ENCODE measurements at regions not wholly inside any gene's neighbourhood (a gene's known extent, or its start where the extent isn't known, plus 50 kb on each side); places are given as distances from the start of the nearest gene placed in this dataset.
"Not testable (repeated sequence)": the region's sequence is repeated elsewhere in the genome, so short reads cannot be mapped to it uniquely, and the experiment has no call there.

DNA sequence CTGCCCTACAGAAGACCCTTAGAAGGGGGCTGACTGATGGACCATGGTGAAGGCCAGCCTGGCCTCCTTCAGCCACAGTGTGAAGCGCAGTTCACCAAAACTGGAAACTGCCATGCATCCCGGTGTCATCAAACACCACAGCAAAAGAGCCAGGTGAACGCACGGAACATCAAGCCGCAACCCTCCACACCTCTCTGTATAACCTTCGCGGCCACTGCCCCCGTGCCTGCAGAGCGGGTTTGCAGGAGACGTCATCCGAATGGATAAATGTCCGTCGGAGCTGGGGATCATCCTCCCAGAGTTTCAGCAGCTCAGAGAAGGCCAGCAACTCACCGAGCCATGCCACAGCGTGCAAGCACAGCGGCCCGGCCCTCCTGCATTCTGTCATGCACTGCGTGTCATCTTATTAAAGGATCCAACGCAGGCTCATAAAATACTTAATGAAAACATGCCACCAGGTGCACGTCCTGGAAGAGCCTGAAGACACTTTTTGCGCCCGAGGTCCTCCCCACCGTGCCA is 309.9 kb downstream of the BRD1 start:
- no peak for DNase-seq (ENCODE audit: extremely low read depth in 1 of 2, low read depth in 1 of 2)

DNA sequence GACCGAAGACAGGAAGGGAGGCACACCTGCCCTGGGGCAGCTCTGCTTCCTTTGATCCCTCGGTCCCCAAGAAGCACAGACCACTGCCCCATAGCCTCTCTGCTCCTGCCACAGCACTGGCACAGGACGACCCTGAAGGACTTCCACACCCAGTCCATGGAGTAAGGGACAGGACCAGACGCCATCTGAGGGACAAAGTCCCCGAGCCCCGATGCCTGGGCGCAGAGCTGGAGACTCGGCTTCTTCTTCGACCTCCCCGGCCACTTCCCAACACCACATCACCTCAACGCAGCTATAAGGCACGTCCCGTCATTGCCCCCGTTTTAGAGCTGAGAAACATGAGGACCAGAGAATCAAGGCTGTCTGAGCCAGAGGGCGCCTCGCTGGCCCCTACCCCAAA is 310.5 kb downstream of the BRD1 start:
- DNase-seq (ENCODE audit: extremely low read depth in 1 of 2, low read depth in 1 of 2): no peak

DNA sequence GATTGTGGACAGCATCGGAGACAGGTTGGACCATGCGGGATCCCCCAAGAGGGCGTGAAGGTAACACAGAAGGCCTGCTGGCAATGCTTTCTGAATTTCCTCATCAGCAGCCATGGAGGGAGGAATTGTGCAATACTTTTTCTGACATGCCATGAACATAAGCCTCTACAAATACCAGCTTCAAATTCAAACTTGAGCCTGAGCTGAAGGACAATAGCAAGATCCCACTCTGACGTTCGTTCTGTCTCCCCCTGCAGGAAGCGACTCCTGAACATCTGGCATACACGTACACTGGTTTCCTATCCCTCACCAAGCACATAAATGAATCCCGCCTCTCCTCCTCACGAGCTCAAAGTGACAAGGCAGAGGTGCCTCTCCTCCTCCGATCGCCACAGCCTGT is 312.2 kb downstream of the BRD1 start:
- no peak for DNase-seq (ENCODE audit: extremely low read depth in 1 of 2, low read depth in 1 of 2)

GRCh38 chr22:49514641-49515040 is 313.0 kb downstream of the BRD1 start:
- no peak for DNase-seq (ENCODE audit: extremely low read depth in 1 of 2, low read depth in 1 of 2)

GRCh38 chr22:49514211-49514610 is 313.5 kb downstream of the BRD1 start:
- no peak for DNase-seq (ENCODE audit: extremely low read depth in 1 of 2, low read depth in 1 of 2)

GRCh38 chr22:49513358-49513851 is 314.3 kb downstream of the BRD1 start:
- no peak for DNase-seq (ENCODE audit: extremely low read depth in 1 of 2, low read depth in 1 of 2)

DNA sequence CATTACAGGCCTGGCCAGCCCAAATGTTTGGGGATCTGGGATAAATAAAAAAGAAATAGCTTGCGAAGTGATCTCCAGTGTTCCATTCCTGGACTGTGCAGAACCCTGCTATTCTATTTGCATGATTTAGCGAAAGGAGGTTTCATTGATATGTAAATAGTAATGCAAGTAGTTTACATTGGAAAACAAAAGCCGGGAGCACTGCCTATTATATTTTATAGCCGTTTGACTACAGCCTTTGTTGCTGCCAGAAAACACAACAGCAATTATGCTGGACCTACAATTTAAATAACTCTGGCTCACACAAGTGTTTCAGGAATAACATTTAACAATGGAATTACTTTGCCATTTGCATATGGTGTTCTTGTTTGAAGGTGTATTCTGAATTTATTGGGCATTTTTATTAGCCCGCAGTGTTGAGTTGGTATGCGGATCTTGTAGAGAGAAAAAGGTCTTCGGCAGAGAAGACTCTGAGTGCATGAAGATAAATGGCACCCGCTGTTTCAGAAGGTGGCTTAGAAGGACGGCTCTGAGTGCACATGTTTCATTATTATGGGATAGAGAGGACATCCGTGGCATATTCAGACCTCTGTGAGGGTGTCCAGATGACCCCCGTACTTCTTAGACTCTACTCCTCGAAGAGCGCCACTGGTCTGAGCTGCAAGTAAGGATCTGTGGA is 315.0 kb downstream of the BRD1 start:
- no peak for DNase-seq (ENCODE audit: extremely low read depth in 1 of 2, low read depth in 1 of 2)

- not testable (repeated sequence) for DNase-seq (ENCODE audit: extremely low read depth in 1 of 2, low read depth in 1 of 2)
These were observed 316.1 kb downstream of the BRD1 start for GRCh38 chr22:49511393-49512189.

DNA sequence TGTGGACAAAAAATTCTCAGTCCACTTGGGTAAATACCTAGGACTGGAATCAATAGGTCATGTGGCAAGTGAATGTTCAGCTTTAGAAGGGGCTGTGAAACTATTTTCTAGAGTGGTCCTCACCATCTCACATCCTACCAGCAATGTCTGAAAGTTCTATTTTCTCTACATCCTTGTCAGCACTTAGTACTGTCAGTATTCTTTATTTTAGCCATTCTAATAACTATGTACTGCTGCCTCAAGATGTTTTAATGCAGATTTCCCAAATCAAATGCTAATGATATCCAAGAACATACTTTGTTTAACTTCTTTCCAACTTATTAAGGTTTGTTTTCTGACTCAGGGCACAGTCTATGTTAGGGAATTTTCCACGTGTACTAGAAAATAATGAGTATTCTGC is 317.0 kb downstream of the BRD1 start:
- no peak for DNase-seq (ENCODE audit: extremely low read depth in 1 of 2, low read depth in 1 of 2)

- DNase-seq (ENCODE audit: extremely low read depth in 1 of 2, low read depth in 1 of 2): no peak
These were observed 318.7 kb downstream of the BRD1 start for GRCh38 chr22:49509016-49509415.

DNA sequence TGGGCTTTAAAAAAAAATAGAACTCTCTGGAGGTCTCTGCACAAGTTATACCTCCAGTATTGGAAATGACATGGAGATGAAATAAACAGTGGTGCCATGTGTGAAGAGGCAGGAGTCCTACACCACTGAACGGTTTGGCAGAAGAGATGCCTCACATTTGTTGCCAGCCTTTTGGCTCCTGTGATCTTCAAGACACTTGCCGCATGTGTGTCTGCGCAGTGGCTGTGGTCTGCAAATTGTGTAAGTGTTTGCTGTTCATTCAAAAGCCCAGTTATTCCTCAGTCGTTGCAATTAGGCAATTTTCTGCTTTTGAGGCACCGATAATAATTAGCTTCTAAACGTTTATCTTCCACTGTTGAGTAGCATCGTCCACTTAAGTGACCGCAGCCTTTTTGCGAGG is 319.1 kb downstream of the BRD1 start:
- DNase-seq (ENCODE audit: extremely low read depth in 1 of 2, low read depth in 1 of 2): no peak

- no peak for DNase-seq (ENCODE audit: extremely low read depth in 1 of 2, low read depth in 1 of 2)
These were observed 319.9 kb downstream of the BRD1 start for GRCh38 chr22:49507607-49508292.

GRCh38 chr22:49506010-49506400 is 321.7 kb downstream of the BRD1 start:
- no peak for DNase-seq (ENCODE audit: extremely low read depth in 1 of 2, low read depth in 1 of 2)

- DNase-seq (ENCODE audit: extremely low read depth in 1 of 2, low read depth in 1 of 2): no peak
These were observed 322.2 kb downstream of the BRD1 start for GRCh38 chr22:49505337-49506009.

- no peak for DNase-seq (ENCODE audit: extremely low read depth in 1 of 2, low read depth in 1 of 2)
These were observed 323.7 kb downstream of the BRD1 start for GRCh38 chr22:49503896-49504521.

- DNase-seq (ENCODE audit: extremely low read depth in 1 of 2, low read depth in 1 of 2): no peak
These were observed 324.4 kb downstream of the BRD1 start for GRCh38 chr22:49503321-49503720.

GRCh38 chr22:49502126-49502826 is 325.4 kb downstream of the BRD1 start:
- DNase-seq (ENCODE audit: extremely low read depth in 1 of 2, low read depth in 1 of 2): no peak

- no peak for DNase-seq (ENCODE audit: extremely low read depth in 1 of 2, low read depth in 1 of 2)
These were observed 326.7 kb downstream of the BRD1 start for GRCh38 chr22:49500942-49501395.

- DNase-seq (ENCODE audit: extremely low read depth in 1 of 2, low read depth in 1 of 2): no peak
These were observed 327.6 kb downstream of the BRD1 start for GRCh38 chr22:49500076-49500460.
